RCC 7860 (cell line): ENCODE measurements at regions not wholly inside any gene's neighbourhood (a gene's known extent, or its start where the extent isn't known, plus 50 kb on each side); places are given as distances from the start of the nearest gene placed in this dataset.
"Not testable (repeated sequence)": the region's sequence is repeated elsewhere in the genome, so short reads cannot be mapped to it uniquely, and the experiment has no call there.

Experiments
- DNase-seq: peaks from one replicate; pipeline ENCODE4 v3.0.0-alpha.2; 2015; ENCODE audit warnings: low spot score
- FAIRE-seq: peaks from 2 replicates; lab custom pipeline; 2012; peaks lifted over from hg19 to GRCh38; lab: Jason Lieb, UNC

DNA sequence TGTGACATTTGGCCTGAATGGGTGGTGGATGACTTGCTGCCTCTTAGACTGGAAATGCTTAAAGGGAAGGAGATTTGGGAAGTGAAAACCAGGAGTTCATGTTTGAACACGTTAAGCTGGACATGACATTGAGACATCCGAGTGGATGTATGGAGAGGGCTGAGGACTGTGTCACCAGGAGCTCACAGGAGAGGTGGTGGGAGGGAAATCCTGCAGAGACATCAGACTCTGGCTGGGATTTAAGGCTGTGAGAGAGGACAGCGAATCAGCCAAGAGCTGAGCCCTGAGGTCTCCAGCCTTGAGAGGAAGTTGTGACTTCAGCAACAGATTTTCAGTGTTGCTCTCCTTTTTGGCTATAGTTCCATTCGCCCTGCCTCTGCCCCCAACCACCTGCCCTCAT, 432.5 kb upstream of the SPATA31A3 start:
- DNase-seq, FAIRE-seq: not testable (repeated sequence)

DNA sequence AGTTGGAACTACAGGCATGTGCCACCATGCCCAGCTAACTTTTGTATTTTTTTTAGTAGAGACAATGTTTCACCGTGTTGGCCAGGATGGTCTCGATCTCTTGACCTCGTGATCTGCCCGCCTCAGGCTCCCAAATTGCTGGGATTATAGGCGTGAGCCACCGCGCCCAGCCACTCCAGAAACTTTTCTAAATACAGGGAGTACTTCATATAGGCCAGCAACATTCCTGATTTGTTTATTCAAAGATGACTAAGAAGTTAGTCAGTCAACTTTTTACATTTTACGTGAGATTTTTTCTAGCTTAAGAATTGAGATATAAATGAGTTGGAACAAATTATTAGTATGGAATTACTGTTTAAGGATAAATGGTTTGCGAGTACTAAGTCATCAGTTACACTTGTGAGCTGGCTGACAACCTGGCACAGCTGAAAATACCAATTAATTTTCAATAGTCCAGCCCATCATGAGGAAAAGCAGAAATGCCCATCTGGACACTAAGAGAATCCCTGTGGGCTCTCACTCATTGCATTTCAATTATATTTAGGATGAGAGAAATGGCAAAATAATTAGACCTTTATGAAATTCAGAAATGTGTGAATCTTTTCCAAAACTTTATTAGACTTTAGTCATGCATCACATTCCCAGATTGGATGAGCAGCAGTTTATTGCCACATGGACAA, 430.8 kb upstream of the SPATA31A3 start:
- FAIRE-seq, DNase-seq: not testable (repeated sequence)

DNA sequence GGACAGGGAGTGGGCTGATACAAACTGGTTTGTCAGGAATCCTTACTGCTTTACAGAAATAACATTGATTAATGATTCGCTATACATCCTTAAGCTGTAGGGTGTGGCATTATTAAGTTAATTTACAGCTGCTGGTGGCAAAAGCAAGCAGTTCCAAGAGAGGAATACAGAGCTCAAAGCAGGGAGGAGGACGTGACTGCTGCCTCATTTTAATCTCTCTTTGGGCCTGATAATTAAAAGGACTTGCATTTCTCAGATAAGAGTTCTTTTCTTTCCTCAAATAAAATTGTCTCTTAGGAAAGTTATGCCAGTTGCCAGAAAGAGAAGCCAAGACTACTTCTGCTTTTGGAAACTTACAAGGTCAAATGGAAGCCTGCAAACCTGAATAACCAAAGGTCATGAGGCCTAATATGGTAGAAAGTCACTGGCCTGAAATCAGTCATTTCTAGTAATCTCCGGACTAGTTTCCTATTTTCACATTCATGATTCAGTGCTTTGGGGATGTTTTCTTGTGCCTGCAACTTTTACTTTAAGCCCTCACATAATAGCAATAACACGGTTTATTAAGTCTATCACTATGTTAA, 426.2 kb upstream of the SPATA31A3 start:
- not testable (repeated sequence) for FAIRE-seq, DNase-seq

DNA sequence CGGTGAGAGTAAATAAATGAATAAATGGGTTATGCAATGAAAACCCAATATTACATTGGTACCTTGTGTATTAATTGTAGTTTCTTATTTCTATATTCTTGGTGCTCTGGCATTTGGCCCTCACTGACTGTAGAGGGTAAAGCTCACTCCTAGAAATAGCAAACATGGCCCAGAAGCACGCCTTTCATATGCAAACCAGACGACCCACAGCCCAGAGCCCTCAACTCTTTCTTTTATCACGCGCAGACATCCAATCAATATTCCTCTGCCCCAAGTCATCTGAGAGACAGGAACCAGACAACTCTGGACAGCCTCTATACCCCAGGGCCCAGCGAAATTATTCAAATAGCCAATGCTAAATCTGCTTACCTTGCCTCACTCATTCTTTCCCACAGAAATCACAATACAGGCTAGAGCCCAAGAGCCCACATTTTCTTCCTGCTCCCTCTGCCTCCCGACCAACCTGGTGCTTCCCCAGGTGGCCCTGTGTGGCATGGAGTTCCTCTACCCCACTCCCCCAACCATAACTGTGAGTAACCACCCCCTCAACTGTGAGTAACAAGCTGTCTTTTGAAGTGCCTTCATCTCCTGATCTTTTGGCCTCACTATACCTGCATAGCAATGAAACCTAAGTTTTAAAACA, 425.1 kb upstream of the SPATA31A3 start:
- DNase-seq, FAIRE-seq: not testable (repeated sequence)

DNA sequence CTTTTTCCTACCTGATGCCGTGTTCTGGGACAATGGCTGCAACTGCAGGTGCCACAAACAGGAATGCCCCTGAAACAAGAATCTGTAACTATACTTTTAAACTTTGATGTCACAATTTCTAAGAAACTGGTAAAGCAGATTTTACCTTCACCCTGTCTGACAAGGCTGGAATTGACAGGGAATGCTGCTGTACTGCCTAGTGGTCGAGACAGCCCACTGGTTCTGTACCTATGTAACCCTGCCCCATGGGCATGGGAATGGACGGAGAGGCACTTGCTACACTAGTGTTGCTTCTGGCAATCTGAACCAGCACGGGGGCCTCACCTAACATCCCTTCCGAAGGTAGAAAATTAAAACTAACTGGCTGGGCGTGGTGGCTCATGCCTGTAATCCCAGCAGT, 424.3 kb upstream of the SPATA31A3 start:
- DNase-seq, FAIRE-seq: not testable (repeated sequence)

DNA sequence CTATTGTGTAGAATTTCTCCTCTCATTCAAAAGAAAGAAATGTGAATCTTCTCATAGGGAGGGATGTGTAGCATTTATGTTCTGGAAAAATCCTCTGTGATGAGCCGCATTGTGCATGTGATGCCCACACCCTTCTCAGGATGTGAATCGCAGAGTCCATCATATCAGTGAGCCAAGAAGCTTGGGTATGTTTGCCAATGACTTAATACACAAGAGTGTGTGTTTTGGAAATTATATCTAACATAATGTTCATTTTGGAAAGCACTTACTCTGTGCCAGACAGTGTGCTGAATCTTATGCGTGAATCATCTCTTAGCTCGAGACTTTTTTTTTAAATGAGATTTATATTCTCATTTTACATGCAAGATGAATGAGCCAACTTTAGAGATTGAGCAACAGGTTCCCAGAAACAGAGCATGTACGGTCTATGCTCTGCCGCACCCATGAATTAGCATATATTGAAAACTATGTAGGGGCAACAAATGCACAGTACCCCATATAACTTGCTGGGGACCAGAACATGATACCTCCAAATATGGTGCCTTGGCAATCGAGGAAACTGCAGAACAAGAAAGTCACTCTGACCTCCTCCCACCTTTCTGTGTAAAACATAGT, 418.4 kb upstream of the SPATA31A3 start:
- FAIRE-seq, DNase-seq: not testable (repeated sequence)

DNA sequence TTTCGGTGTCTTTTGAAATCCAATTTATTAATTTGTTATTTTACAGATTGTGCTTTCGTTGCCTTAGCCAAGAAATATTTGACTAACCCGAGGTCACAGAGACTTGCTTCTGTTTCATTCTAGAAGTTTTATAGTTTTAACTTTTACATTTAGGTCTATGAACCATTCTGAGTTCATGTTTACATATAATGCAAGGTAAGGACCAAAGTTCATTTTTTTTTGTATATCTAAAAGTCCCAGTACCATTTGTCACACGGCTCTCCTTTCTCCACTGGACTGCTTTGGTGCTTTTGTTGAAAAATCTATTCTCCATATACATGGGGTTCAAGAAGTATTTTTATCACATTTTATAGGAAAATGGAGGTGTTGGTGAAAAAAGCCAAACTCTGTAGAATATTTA, 411.4 kb upstream of the SPATA31A3 start:
- FAIRE-seq, DNase-seq: not testable (repeated sequence)

DNA sequence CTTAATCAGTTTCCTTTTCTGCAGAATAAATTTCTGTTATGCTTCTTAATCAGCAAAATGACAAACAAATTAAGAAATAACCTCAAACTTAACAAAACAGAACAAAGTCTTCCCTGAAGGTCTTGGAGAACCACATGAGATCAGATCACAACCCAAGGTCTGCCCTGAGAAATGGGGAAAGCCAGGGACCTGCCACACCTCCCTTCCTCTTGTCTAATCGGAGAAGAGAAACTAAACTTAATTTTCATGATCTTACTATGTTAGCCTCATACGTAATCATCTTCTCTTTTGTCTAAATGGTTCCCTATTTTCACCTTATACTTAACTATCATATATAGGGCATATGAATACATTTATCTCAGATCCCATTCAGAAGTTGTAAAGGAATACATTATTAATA, 405.4 kb upstream of the SPATA31A3 start:
- FAIRE-seq, DNase-seq: not testable (repeated sequence)

DNA sequence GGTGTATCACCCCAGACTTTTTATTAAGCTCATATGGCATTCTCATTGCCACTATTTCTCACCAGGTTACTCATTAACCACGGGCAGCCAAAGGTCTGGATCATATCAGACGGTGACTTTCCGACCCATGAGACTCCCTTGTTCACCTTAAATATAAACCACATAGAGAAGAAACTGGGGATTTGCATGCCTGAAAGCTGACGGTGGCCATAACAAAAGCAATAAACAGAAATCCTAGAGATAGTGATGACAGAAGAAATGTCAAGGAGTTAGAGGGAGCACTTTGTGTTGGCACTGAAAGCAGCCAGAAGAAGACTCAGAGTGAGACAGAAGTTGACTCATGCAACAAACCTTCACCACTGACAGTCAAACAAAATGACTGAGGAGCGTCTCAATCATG, 402.4 kb upstream of the SPATA31A3 start:
- not testable (repeated sequence) for DNase-seq, FAIRE-seq

DNA sequence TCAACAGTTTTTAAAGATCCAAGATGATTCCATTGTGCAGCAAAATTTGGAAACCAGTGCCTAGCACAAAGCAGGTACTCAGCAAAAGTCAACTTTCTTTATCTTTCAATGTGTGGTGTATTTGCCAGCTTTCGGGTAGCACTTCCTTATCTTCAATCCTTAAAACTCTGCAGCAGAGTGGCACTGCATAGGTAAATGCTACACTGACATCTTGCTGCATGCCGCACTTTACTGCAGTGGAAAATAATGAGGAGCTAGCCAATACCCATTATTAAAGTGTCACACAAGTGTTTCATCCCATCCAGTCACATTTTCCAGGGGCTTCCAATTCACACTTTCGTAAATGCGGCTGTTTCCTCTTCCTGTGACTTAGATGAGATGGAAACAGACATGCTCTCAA, 401.7 kb upstream of the SPATA31A3 start:
- DNase-seq, FAIRE-seq: not testable (repeated sequence)

DNA sequence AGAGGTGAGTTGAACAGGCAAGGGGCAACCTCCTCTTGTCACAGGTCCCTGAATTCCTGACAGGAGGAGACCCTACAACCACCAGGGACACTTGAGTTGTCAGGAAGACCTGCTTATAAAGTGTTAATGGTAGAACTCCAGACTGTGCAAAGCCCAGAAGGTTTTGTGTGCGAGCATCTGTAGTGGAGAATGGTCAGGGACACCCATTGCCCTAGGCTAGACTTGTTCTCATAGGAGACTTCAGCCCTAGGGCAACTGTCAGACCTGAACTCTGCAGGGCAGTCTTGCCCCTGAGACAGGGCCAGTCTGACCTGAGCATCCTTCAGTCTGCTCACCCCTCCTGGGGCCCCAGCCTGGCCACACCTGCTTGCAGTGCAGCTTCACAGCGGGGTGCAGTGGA, 377.3 kb upstream of the SPATA31A3 start:
- FAIRE-seq, DNase-seq: not testable (repeated sequence)

DNA sequence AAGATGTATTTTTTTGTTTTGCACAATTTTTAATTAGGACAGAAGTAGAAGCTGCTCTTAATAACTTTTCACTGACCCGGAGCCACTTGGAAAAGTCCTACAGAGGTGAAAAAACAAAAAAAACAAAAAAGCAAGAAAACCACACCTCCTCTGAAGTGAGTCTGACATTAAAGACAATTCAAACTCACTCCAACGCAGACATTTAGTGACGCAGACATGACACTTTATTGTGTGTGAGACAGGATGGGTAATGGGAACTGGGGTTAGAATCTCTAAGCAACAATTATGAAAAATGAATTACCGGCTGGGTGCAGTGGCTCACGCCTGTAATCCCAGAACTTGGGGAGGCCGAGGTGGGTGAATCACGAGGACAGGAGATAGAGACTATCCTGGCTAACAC, 370.0 kb upstream of the SPATA31A3 start:
- FAIRE-seq, DNase-seq: not testable (repeated sequence)

DNA sequence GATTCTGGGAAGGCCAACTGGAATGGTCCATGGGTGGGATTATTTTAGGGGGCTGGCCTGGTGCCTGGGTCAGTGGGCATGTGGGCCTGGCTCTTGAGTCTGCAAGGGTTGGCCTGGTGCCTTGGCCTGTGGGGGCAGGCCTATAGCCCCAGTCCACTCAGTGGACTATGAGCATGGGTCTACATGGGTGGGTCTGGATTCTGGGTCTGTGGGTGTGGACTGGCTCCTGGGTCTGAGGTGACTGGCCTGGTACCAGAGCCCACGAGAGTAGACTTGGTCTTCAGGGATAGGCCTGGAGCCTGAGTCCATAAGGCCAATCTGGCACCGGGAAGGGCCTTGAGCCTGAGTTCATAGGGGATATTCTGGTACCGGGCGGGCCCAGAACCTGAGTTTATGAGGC, 361.6 kb upstream of the SPATA31A3 start:
- FAIRE-seq, DNase-seq: not testable (repeated sequence)

DNA sequence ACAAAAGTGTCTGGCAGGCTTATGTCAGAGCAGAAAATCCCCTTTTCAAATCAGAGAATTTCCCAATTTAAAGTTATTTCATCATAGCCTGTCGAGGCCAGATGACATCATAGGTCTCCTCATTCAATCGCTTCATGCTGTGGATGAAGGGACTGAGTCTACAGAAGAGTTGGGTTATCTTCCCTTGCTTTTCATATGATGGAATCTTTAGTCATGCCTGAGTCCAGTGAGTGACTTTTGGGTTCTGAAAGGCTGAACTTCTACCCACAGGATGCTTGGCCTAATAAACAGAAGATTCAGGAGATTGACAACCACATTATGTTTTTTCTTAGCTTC, 357.0 kb upstream of the SPATA31A3 start:
- FAIRE-seq, DNase-seq: not testable (repeated sequence)

DNA sequence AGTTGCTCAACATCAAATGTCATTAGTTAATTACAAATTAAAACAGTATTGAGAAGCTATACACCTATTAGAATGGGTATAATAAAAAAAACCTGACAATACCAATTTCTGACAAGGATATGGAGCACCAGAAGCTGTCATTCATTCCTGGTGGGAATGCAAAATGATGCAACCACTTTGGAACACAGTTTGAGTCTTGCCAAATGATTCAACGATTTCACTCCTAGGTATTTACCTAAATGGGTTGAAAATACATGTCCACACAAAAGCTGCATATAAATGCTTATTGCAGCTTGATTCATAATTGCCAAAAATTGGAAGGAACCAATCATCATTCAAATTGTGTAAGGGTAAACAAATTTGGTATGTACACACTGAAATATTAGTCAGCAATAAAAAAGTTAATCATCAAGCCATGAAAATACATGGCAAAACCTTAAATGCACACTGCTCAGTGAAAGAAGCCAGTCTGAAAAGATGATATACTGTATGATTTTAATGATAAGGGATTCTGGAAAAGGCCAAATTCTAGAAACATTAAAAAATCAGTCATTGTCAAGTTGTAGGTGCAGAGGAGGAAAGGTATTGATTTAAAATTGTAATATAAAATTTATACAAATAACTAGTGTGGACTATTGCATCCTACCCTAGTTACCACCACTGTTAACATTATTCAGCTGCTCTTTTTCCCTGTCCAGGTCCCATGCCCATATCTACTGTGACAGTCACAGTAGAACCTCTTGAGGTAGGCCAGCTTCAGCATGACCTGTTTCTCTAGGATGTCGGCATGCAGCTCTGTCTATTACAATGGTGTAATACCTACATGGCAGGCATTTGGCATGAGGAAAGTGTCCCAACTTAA, 356.4 kb upstream of the SPATA31A3 start:
- not testable (repeated sequence) for FAIRE-seq, DNase-seq

DNA sequence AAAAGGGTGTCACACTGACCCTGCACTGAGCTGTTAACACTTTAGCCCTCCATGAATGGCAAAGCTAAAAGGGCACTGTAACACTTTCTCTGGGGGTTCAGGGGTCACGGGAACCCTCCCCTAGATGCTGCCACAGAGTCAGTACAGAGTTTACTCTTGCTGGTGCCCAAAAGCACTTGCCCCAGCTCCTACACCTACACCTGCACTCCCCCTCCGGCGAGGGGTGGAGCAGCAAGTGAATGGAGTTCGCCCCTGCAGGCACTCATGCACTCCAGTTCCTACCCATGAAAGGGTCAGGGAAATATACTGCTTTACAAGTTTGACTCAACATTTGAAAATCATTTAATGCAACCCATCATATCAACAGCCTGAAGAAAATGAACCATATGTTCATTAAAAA, 355.7 kb upstream of the SPATA31A3 start:
- not testable (repeated sequence) for FAIRE-seq, DNase-seq

DNA sequence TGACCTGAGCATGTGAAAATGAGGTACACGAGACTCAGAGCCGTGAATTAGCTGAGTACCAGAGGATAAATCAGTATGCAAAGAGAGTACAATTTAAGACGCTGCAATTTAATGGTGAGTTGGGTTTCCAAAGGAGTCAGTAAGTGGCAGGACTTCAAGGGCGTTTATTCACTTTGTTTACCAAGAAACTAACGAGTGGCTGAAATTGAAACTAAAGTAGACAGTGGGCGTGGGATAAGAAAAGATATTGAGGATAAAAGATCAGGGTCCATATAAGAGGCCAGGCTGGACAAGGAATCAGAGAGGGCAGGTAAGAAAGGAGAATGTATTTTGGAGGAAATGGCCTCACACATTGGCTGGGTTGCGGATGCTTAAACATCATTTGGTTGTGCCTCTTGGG, 346.9 kb upstream of the SPATA31A3 start:
- FAIRE-seq, DNase-seq: not testable (repeated sequence)

DNA sequence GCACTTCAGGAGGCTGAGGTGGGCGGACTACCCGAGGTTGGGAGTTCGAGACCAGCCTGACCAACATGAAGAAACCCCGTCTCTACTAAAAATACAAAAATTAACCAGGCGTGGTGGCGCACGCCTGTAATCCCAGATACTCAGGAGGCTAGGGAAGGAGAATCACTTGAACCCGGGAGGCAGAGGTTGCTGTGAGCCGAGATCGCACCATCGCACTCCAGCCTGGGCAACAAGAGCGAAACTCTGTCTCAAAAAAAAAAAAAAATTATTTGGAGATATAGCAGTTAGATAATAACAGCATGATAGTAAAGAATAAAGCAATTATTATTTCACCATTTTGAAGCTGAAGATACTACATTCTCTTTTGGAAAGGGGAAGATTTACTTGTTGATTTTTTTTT, 345.9 kb upstream of the SPATA31A3 start:
- not testable (repeated sequence) for DNase-seq, FAIRE-seq

DNA sequence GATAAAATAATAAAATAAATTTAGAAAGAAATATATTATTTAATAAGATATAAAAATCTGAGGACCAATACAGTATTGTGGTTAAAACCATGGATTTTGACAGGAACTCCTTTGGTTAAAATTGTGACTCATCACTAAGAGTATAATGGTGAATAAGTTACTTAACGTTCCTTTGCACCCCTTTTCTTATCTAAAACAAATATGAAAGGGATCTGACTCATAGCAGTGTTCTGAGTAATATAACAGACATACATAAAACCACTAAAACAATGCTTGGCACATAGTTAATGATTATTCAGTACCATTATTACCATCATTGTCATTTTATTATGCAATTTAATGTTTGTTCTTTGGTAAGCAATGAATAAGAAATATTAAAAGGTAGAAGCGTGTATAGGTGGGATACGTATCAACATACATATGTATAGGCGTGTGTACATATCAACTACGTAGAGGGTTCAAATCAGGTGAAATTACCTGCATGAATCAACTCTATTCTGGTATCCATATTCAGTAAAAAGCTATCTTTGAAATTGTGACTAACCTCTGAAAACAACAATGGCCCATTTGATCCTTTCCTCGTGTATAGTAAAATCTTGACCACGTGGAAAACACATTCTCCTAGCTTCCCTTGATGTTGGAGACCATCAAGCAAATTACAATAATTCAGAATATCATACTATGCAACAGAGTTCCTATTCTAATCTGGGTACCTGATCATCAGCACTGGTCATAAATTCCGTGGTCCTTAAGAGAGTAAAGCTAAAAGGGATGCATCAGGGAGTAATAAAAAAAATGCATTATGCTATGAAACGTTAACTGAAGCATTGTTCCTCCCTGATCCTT, 342.6 kb upstream of the SPATA31A3 start:
- not testable (repeated sequence) for FAIRE-seq, DNase-seq
